ENCODE measurements at regions not wholly inside any gene's neighbourhood (a gene's known extent, or its start where the extent isn't known, plus 50 kb on each side); places are given as distances from the start of the nearest gene placed in this dataset.

GRCh38 chr7:96562458-96562857, 147.2 kb downstream of the SEM1 start:
- TF ChIP-seq, protein P1, sequence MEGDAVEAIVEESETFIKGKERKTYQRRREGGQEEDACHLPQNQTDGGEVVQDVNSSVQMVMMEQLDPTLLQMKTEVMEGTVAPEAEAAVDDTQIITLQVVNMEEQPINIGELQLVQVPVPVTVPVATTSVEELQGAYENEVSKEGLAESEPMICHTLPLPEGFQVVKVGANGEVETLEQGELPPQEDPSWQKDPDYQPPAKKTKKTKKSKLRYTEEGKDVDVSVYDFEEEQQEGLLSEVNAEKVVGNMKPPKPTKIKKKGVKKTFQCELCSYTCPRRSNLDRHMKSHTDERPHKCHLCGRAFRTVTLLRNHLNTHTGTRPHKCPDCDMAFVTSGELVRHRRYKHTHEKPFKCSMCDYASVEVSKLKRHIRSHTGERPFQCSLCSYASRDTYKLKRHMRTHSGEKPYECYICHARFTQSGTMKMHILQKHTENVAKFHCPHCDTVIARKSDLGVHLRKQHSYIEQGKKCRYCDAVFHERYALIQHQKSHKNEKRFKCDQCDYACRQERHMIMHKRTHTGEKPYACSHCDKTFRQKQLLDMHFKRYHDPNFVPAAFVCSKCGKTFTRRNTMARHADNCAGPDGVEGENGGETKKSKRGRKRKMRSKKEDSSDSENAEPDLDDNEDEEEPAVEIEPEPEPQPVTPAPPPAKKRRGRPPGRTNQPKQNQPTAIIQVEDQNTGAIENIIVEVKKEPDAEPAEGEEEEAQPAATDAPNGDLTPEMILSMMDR (IDR thresholded peaks at IDR 0.05) = no peak
- TF ChIP-seq POLR2AphosphoS5 (IDR thresholded peaks at IDR 0.05; ENCODE audit: low read depth, low read length) (no peak), TCF7L2 (IDR thresholded peaks at IDR 0.05; ENCODE audit: low read depth, low read length) (no peak), SIN3A (IDR thresholded peaks at IDR 0.05; ENCODE audit: borderline replicate concordance, insufficient read depth, low read depth, low read length) (no peak), REST (IDR thresholded peaks at IDR 0.05; ENCODE audit: insufficient read depth in 1 of 2, low read depth in 2 of 2, low read length in 1 of 2) (no peak)
